Stimulated activated CD4-positive, alpha-beta T cell treated with anti-CD3 and anti-CD28 coated beads, Interleukin-4, amount 100 ng/mL, for 48 hours (primary cell): ENCODE measurements at regions not wholly inside any gene's neighbourhood (a gene's known extent, or its start where the extent isn't known, plus 50 kb on each side); places are given as distances from the start of the nearest gene placed in this dataset.
"Not testable (repeated sequence)": the region's sequence is repeated elsewhere in the genome, so short reads cannot be mapped to it uniquely, and the experiment has no call there.

Source experiments
- DNase-seq, 2 donors: peaks; one replicate each; pipeline ENCODE4 v3.0.0-alpha.2; 2020; ENCODE audit warnings: low read depth in 2 of 2

DNA sequence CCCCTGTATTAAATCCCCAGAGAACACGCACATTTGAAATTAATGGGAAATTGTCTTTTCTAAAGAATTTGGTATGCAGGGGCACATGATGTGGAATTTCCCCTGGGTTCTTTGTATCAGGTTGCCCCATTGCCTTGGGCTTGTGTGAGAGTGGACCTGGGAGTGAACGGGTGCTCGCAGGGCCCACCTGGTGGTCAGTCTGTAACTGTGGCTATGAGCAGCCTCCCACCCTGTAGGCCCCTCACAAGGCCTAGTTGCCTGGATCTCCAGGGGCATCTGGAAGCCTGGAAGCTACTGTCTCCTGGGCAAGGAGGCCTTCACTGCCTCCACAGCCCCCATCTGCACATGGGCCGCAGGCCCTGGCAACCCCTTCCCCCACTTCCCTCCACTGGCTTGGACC lies 96.7 kb downstream of the SLC25A47 start:
- DNase-seq, result no peak

- DNase-seq, result no peak
These were observed 98.8 kb downstream of the SLC25A47 start for GRCh38 chr14:100421756-100422470.

GRCh38 chr14:100422556-100423316 lies 99.6 kb downstream of the SLC25A47 start:
- DNase-seq, result no peak

DNA sequence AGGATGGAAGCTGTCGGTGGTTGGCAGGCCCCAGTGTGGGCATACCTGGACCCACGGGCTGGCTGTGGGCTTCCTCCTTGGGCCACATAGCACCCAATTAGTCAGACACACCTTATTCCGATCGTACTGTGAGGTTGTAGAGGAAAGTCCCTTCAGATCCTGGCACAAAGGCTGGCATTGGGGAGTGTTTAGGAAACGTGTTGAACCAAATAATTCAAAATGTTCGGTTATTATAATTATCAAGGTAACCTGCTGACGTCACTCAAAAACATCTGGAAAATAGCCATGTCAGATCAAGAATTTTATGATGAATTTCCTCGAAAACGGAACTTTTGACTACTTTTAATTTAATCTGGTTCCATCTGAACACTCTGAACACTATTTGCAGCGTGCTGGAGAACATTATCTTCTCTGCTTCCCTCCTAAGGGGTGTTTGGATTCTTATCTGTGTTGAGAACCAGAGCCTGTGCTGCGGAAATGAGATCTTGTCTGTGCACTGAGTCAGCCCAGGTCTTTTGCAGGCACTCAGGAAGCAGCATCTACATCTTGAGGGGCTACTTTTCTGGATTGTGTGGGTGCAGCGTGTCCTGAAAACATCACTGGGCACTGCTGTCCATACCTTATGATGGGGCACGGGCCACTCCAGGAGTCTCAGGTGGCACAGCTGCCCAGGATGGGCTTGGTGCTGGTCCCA lies 100.3 kb downstream of the SLC25A47 start:
- DNase-seq, result no peak

DNA sequence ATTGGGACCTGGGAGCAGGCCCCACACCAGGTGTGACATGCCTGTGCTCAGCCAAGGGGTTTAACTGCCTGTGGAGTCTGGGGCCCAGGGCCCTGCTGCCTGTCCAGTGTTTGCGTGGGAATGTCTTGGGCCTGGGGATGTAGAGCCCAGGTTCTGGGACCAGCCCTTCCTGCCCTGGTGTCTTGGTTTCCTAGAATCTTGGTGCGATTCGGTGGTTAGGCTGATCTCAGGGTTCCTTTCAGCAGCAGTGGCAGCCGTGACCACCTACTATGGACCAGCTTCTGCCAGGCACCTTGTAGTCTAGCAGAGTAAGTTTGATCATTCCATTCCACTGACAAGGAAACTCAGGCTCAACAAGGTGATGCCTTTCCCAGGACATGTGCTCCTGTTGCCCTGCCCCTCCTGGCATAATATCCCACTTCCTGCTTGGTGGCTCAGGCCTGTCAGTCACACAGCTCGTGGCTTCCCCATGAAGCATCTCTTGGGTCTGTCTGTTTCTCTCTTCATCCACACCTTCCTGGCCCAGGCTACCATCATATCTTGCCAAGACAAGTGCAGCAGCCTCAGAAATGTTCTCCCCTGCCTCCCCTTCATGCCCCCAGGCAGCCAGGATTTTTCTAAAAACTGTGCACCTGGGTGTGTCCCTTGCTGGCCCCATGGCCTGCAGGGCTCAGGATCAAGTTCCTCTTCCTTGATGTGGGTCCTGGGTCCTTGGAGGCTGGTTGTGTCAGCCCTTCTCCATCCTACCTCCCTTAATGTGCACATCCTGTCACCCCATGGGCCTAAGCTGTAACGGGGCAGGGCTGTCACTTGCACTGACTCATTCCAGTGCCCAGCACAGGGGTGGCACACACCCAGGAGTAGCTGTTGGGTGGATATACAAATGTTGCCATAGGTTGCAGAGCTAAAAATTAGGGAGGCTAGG lies 101.6 kb downstream of the SLC25A47 start:
- no peak for DNase-seq

GRCh38 chr14:100425429-100425827 lies 102.3 kb downstream of the SLC25A47 start:
- no peak for DNase-seq

- no peak for DNase-seq
These were observed 103.2 kb downstream of the SLC25A47 start for GRCh38 chr14:100426314-100426713.

DNA sequence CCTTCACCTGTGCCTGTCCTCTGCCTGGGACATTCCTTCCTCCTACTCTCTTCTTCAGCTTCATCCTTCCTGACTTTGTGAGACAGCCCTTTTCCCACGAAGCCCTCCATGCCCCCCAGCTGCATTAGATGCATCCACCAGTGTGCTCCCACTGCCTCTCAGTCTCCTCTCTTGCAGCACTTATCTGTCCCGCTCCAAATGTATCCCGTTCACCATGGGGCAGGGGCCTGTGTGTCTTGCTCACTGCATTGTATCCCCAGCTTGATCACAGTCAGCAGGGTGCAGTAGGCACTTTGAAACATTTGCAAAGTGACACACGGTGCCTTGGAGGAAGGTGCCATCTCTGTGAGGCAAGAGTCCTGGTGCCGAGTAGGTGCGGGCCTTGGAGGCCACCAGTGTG lies 104.0 kb downstream of the SLC25A47 start:
- no peak for DNase-seq

GRCh38 chr14:100428727-100429126 lies 105.6 kb downstream of the SLC25A47 start:
- DNase-seq, result no peak

DNA sequence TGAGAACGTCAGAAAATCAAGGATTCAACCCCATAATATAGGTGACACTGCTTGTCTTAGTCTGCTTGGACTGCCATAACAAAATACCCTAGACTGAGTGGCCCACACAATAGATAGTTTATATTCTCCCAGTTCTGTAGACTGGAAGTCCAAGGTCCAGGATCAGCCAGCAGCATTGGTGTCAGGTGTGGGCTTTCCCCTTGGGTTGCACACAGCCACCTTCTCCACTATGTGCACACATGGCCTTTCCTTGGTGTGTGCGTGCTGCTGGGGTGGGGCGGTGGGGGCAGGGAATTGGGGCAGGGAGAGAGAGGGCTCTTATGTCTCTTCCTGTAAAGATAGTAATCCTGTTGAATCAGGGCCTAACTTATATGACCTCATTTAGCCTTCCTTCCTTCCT lies 106.4 kb downstream of the SLC25A47 start:
- DNase-seq, result no peak

DNA sequence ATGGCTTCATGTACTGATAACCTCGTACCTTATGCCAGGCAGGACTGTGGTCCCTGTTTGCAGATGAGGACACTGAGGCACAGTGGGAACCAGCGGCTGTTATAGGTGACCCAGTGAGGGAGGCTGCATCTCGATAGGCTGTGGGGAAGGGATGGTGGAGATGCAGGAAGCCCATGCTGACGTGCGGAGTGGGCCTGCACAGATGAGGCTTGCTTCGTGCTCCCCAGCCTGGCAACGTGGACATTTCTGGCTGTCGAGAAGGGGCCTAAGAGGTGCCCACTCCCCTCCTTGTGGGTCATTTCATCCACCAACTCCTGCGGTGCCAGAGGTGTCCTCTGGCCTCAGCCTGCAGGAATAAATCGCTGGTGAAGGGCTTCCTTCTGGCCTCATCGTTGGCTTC lies 107.4 kb downstream of the SLC25A47 start:
- DNase-seq, result no peak

GRCh38 chr14:100431461-100431860 lies 108.3 kb downstream of the SLC25A47 start:
- not testable (repeated sequence) for DNase-seq

GRCh38 chr14:100432652-100433427 lies 109.7 kb downstream of the SLC25A47 start:
- DNase-seq, result no peak

DNA sequence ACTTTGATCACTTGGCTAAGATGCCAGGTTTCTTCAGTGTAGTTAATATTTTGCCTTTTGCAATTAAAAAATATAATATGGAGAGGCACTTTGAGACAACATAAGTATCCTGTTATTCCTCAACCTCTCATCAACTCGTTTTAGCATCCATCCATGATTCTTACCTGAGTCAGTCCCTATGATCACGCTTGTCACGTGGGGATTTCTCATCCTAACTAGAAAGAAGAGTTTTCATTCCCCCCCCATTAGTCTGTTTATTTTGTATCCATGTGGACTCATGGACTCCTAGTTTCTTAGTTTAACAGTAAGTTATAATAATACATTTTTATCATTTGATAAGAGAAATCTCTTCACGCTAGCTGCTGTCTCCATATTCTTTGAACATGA lies 110.3 kb downstream of the SLC25A47 start:
- DNase-seq, result no peak

DNA sequence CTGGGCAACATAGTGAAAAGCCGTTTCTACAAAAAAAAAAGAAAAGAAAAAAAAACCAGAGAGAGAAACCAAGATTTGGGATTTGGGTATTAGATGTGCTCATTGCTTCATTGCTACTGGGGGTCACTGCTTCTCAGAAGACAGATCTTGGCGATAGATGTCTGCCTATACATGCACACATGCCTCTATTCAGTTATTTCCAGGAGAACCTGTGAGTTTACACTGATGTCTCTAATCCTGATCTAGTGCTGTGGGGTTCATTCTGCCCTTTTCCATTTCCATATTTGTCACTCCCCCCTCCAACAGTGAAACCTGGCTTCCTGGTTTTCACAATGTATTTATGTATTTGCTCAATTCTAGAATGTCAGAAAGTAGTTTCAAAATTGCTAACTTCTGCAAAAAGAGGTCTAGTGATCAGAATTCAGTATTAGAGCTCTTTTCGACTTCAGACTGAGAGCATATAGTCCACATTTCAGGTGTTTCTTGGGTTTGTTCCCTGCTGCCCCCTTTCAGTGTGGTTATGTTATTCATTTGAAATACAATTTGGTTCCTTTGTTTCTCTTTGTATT lies 111.0 kb downstream of the SLC25A47 start:
- DNase-seq, result no peak

- no peak for DNase-seq
These were observed 111.8 kb downstream of the SLC25A47 start for GRCh38 chr14:100434911-100435438.

DNA sequence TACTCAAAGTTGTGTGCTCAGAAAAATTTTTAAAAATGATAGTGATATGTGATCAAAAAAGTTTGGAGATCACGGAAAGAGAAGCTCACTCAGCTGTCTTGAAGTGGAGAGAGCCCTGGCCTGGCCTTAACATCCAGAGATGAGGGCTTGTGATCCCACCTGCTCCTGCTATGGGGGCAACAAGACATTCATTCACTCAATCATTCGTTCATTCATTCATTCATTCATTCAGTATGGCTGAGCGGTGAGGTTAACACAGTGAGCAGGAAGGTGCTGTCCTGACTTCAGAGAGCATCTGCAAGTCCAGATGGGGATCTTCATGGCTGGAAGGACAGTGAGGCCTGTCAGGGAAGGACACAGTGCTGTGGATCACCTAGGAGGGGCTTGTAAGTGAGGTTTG lies 112.3 kb downstream of the SLC25A47 start:
- DNase-seq, result no peak

- DNase-seq, result no peak
These were observed 113.7 kb downstream of the SLC25A47 start for GRCh38 chr14:100436745-100437406.

DNA sequence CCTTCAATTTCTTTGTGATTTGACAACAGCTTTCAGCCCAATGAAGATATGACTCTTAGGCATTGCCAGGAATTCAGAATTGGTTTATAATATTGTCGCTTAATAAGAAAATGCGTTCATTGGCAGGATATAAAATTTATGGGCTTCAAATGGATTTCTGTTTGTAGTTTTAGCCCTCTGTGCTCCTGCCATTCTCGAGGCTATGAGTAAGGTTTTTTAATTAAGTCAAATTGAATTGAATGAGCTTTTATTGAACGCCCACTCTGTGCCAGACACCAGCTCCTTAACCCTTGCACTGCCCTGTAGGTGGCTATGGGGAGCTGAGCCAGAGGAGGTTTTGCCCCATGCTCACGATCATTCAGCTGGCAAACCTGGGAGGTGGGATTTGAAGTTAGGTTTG lies 115.1 kb downstream of the SLC25A47 start:
- DNase-seq, result no peak
